ENCODE measurements at regions not wholly inside any gene's neighbourhood (a gene's known extent, or its start where the extent isn't known, plus 50 kb on each side); places are given as distances from the start of the nearest gene placed in this dataset.

DNA sequence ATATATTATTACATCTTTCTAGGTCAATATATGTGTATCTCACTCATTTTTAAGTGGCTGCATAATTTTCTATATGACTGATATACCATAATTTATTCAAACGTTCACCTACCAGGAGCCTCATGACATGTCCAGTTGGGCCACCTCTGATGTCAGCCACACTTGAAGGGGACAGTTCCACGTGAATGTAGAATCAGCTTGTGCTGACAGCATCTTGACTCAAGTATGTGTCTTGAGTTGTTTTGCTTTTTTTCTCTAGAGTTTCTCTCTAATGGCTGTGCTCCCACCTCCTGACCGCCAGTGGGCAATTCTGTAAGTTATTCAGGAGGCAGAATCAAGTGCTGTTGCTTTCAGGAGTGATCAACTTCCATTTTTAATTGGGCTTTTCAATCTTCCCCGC is 237.9 kb downstream of the NFKBIZ start:
- no peak for TF ChIP-seq JUND (IDR thresholded peaks at IDR 0.05; ENCODE audit: low read depth)
- in situ Hi-C loops (cut with HindIII; ENCODE audit: low pct_unique_long_range_greater_than_20kb, low sequenced_read_pairs) = no loop called here
- DNase-seq (ENCODE audit: low read depth in 1 of 2, low spot score in 1 of 2) = no peak

DNA sequence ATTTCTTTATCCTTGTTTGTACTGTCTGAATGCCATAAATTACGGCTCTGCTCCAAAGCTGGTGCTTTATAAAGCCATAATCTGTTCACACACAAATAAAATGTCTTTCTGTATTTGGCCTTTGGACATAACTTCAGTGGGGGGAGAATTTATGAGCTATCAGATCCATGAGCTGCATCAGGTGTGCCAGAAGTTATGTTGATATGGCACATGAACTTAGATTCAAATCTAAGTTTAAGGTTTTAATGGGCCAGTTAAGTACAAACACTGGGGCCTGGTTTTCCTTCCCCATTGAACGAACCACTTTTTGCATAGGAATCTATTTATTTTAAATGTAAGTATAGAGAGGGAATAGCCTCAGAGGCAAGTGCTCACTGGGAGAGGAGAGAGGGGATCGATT is 239.9 kb downstream of the NFKBIZ start:
- no peak for DNase-seq (ENCODE audit: low read depth in 1 of 2, low spot score in 1 of 2)
- no peak for TF ChIP-seq JUND (IDR thresholded peaks at IDR 0.05; ENCODE audit: low read depth)
- in situ Hi-C loops (cut with HindIII; ENCODE audit: low pct_unique_long_range_greater_than_20kb, low sequenced_read_pairs) = no loop called here

DNA sequence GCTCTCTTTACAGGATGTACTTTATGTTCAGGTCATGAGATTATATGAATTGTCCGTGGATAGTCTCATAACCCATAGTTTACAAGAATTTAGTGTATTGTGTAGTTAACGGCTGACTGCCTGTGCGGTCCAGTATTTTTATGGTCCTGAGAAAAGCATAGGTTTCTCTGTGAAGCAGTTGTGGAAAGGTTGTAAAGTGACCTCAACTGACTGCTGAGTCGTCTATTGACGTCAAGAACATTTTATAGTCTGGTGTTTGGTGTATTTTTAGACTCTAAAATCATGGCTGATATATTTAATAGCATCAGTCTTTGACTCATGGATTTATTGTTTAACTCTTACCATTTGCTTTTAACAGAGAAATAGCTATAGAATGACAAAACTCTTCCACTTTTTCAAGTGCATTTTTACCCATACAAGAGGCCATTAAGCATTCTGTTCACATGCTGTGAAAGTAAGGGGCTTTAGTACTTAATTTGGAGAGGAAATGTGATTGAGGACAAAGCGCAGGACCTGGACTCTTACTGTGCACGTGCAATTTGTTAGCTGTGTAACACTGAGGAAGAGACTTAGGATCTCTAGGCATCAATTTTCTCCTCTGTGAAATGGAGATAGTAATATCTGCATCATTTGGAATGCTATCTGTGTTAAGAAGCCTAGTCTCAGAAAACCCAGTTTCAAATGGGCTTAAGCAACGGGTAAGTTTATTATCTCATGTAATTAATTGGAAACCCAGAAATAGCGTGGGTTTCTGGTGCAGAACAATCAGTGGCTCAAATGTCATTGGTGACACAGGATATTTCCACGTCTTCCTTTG is 240.8 kb downstream of the NFKBIZ start:
- no peak for DNase-seq (ENCODE audit: low read depth in 1 of 2, low spot score in 1 of 2)
- no peak for TF ChIP-seq JUND (IDR thresholded peaks at IDR 0.05; ENCODE audit: low read depth)
- in situ Hi-C loops (cut with HindIII; ENCODE audit: low pct_unique_long_range_greater_than_20kb, low sequenced_read_pairs) = no loop called here

GRCh38 chr3:102090721-102091045 is 241.4 kb downstream of the NFKBIZ start:
- in situ Hi-C loops (cut with HindIII; ENCODE audit: low pct_unique_long_range_greater_than_20kb, low sequenced_read_pairs) = no loop called here
- no peak for TF ChIP-seq JUND (IDR thresholded peaks at IDR 0.05; ENCODE audit: low read depth)
- DNase-seq (ENCODE audit: low read depth in 1 of 2, low spot score in 1 of 2) = no peak

- in situ Hi-C loops (cut with HindIII; ENCODE audit: low pct_unique_long_range_greater_than_20kb, low sequenced_read_pairs) = no loop called here
- TF ChIP-seq JUND (IDR thresholded peaks at IDR 0.05; ENCODE audit: low read depth) = no peak
Measured at GRCh38 chr3:102091358-102091757, 242.0 kb downstream of the NFKBIZ start.

GRCh38 chr3:102092617-102093466 is 243.5 kb downstream of the NFKBIZ start:
- in situ Hi-C loops (cut with HindIII; ENCODE audit: low pct_unique_long_range_greater_than_20kb, low sequenced_read_pairs) = no loop called here
- no peak for DNase-seq (ENCODE audit: low read depth in 1 of 2, low spot score in 1 of 2)
- TF ChIP-seq JUND (IDR thresholded peaks at IDR 0.05; ENCODE audit: low read depth) = no peak

More at GRCh38 chr3:102091358-102091757, 242.0 kb downstream of the NFKBIZ start:
- DNase-seq (ENCODE audit: low read depth in 1 of 2, low spot score in 1 of 2) = no peak

DNA sequence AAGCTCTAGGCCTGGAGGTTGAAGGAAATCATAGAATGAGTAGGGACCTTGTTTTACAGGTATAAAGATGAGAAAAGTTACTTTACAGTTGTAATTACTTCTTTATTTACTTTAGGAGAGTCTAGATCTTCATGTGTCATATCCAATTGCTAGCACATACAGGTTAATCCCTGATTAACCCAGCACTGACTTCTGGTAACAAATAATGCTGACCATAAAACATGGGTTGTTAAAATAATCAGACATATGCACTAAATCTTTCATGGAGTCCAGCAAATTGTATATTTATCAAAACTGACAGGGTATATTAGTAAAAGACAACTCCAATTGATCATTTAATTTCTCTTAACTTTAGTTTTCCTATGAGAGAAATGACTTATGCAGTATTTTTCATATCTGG is 245.2 kb downstream of the NFKBIZ start:
- no peak for TF ChIP-seq JUND (IDR thresholded peaks at IDR 0.05; ENCODE audit: low read depth)
- in situ Hi-C loops (cut with HindIII; ENCODE audit: low pct_unique_long_range_greater_than_20kb, low sequenced_read_pairs) = no loop called here
- DNase-seq (ENCODE audit: low read depth in 1 of 2, low spot score in 1 of 2) = no peak

- peak in 1 of 2 experiments; percentile 20 for DNase-seq (ENCODE audit: low read depth in 1 of 2, low spot score in 1 of 2)
- no peak for TF ChIP-seq JUND (IDR thresholded peaks at IDR 0.05; ENCODE audit: low read depth)
- in situ Hi-C loops (cut with HindIII; ENCODE audit: low pct_unique_long_range_greater_than_20kb, low sequenced_read_pairs) = no loop called here
Measured at GRCh38 chr3:102095383-102095782, 246.1 kb downstream of the NFKBIZ start.

GRCh38 chr3:102096066-102096465 is 246.8 kb downstream of the NFKBIZ start:
- no peak for DNase-seq (ENCODE audit: low read depth in 1 of 2, low spot score in 1 of 2)
- TF ChIP-seq JUND (IDR thresholded peaks at IDR 0.05; ENCODE audit: low read depth) = no peak
- in situ Hi-C loops (cut with HindIII; ENCODE audit: low pct_unique_long_range_greater_than_20kb, low sequenced_read_pairs) = no loop called here

DNA sequence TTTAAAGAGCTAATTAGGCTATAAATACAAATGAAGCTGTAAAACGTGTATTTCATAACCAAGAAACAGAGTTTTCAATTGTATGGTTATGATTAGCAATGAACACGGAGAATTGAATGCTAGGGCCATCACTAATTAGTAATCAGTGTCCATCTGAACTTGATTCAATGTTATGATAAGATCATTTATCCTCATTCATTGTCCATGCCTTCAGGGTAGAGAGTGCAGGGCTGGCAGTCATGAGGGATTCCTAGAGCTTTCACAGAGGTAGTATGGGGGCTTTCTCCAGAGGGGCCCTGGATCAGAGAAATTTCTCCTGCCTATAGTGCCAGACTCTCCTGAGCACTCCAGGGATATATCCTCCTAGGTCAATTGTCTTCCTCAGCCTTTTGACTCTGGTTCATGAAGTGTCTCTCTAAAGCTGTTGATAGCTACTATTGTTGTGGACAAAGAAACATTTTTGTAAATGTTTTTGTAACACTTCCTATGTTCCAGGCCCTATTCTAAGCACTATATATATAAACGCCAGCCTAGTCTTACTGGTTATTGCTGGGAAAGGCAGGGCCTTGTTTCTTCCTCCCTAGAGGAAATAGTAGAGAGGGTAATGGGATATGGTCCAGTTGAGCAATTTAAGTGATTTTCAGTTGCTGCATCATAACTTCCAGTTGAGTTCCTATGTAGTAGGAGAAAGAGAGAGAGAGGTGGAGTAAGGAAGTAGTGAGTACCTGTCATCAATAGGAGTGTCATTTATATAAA is 249.0 kb downstream of the NFKBIZ start:
- no peak for DNase-seq (ENCODE audit: low read depth in 1 of 2, low spot score in 1 of 2)
- TF ChIP-seq JUND (IDR thresholded peaks at IDR 0.05; ENCODE audit: low read depth) = no peak
- in situ Hi-C loops (cut with HindIII; ENCODE audit: low pct_unique_long_range_greater_than_20kb, low sequenced_read_pairs) = no loop called here

DNA sequence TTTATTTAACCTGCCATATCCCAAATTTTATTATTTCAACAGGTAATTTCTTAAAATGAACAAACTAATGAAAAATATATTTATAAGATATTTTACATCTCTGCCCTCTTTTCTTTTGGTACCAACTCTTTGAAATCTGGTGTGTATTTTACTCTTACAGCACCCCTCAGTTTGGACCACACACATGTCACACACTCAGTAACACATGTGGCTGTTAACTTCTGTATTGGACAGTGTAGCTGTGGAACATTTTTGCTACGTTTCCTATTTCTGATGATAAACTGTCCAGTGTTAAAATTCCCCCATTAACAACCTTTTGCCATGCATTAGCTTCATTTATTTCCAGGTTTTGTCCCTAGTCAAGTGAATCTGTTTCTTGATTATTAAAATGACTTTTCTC is 250.6 kb downstream of the NFKBIZ start:
- in situ Hi-C loops (cut with HindIII; ENCODE audit: low pct_unique_long_range_greater_than_20kb, low sequenced_read_pairs) = no loop called here
- TF ChIP-seq JUND (IDR thresholded peaks at IDR 0.05; ENCODE audit: low read depth) = no peak
- no peak for DNase-seq (ENCODE audit: low read depth in 1 of 2, low spot score in 1 of 2)

- in situ Hi-C loops (cut with HindIII; ENCODE audit: low pct_unique_long_range_greater_than_20kb, low sequenced_read_pairs) = no loop called here
- DNase-seq (ENCODE audit: low read depth in 1 of 2, low spot score in 1 of 2) = no peak
- TF ChIP-seq JUND (IDR thresholded peaks at IDR 0.05; ENCODE audit: low read depth) = no peak
Measured at GRCh38 chr3:102102394-102102793, 253.1 kb downstream of the NFKBIZ start.

GRCh38 chr3:102104033-102104432 is 254.7 kb downstream of the NFKBIZ start:
- no peak for TF ChIP-seq JUND (IDR thresholded peaks at IDR 0.05; ENCODE audit: low read depth)
- in situ Hi-C loops (cut with HindIII; ENCODE audit: low pct_unique_long_range_greater_than_20kb, low sequenced_read_pairs) = no loop called here
- DNase-seq (ENCODE audit: low read depth in 1 of 2, low spot score in 1 of 2) = no peak
